Vagina (tissue), 2 donors: ENCODE measurements at regions not wholly inside any gene's neighbourhood (a gene's known extent, or its start where the extent isn't known, plus 50 kb on each side); places are given as distances from the start of the nearest gene placed in this dataset.

Experiments
- POLR2A ChIP-seq, 2 donors: fragments of 450-650 bp; IDR thresholded peaks; one replicate each; pipeline ENCODE4 v1.6.1; 2017; ENCODE audit warnings: antibody characterized with exemption in 2 of 2, mild to moderate bottlenecking in 2 of 2, moderate library complexity in 2 of 2
- POLR2AphosphoS5 ChIP-seq, 2 donors: sonication (generic); formaldehyde crosslinking; IDR thresholded peaks; one replicate each; pipeline ENCODE4 v1.9.0; 2017; ENCODE audit warnings: antibody characterized with exemption in 2 of 2, mild to moderate bottlenecking in 2 of 2, low read depth in 1 of 2; ENCODE audit not compliant: insufficient read depth in 1 of 2
- TF ChIP-seq, protein P1 (sequence below), 3 experiments: fragments of 450-650 bp in 2 of 3; fragments of 200-600 bp in 1 of 3; sonication (generic) in 1 of 3; IDR thresholded peaks; one replicate each; pipeline ENCODE4 v1.5.1; 2017 to 2019; ENCODE audit warnings: antibody characterized with exemption in 3 of 3, mild to moderate bottlenecking in 2 of 3, moderate library complexity in 2 of 3

GRCh38 chr18:6604573-6604941 lies 125.0 kb upstream of the ARHGAP28 start:
- TF ChIP-seq, protein P1, sequence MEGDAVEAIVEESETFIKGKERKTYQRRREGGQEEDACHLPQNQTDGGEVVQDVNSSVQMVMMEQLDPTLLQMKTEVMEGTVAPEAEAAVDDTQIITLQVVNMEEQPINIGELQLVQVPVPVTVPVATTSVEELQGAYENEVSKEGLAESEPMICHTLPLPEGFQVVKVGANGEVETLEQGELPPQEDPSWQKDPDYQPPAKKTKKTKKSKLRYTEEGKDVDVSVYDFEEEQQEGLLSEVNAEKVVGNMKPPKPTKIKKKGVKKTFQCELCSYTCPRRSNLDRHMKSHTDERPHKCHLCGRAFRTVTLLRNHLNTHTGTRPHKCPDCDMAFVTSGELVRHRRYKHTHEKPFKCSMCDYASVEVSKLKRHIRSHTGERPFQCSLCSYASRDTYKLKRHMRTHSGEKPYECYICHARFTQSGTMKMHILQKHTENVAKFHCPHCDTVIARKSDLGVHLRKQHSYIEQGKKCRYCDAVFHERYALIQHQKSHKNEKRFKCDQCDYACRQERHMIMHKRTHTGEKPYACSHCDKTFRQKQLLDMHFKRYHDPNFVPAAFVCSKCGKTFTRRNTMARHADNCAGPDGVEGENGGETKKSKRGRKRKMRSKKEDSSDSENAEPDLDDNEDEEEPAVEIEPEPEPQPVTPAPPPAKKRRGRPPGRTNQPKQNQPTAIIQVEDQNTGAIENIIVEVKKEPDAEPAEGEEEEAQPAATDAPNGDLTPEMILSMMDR (IDR thresholded peaks at IDR 0.05): no peak
- TF ChIP-seq POLR2A (IDR thresholded peaks at IDR 0.05): no peak
- no peak for TF ChIP-seq POLR2AphosphoS5 (IDR thresholded peaks at IDR 0.05; ENCODE audit: insufficient read depth in 1 of 2, low read depth in 1 of 2)
